HG03558 (cell line): ENCODE measurements at regions not wholly inside any gene's neighbourhood (a gene's known extent, or its start where the extent isn't known, plus 50 kb on each side); places are given as distances from the start of the nearest gene placed in this dataset.
"Not testable (repeated sequence)": the region's sequence is repeated elsewhere in the genome, so short reads cannot be mapped to it uniquely, and the experiment has no call there.

Source experiments
- ATAC-seq: cut with Tn5 transposase; IDR thresholded peaks from one replicate; pipeline ENCODE4 v1.9.1; 2021; ENCODE audit warnings: moderate number of reproducible peaks; ENCODE audit not compliant: unreplicated experiment; ENCODE audit errors: extremely low read depth

DNA sequence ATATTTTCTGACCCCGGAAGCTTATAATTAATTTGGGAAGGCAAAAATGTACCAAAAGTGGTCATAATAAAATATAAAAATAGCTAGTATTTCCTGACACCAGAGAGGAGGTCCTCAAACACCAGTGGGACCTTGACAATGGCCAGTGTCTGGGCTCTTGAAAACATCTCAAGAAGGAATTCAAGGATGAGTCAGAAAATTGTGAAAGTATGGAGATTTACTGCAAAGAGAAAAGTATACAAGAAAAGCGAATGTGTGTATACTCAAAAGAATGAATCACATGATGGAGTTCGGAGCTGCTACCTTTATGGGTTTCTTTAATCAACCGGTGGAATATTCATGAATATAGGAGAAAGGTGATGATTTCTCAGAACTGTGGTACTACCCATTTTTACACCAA, 1709.0 kb upstream of the WWC1 start:
- ATAC-seq = no peak

GRCh38 chr5:166594567-166594966, 1696.9 kb upstream of the WWC1 start:
- ATAC-seq = no peak

DNA sequence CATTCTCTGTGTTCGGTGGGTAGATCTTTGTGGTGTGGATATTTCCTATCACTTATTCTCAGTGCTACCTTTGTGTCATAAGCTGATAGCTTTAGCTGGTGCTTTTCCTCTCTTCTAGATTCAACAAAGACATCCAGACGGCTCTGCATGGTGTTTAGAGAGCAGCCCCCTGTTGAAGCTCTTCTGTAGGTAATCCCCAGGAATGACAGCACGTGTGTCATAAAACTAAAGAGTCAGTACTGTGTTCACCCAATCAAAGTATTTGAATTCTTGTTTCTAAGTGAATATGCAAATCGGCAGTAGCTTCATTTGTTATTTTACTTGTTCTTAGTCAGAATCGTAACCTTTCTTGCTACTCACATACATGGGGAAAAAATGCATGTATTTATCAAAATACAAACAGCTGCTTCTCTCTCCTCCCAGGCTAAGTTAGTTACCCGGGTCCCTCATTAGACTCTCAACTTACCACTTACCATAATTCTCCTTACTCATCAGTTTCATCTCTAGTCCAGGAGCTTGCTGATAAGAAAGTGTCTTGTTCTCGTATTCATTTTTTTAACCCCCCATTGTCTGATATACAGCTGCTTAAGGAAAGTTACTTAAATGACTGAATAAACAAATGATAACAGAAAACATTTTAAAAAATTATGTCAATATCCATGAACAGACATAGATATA, 1696.0 kb upstream of the WWC1 start:
- no peak for ATAC-seq

- no peak for ATAC-seq
Observed at GRCh38 chr5:166596043-166596442, 1695.4 kb upstream of the WWC1 start.

GRCh38 chr5:166602271-166602670, 1689.2 kb upstream of the WWC1 start:
- no peak for ATAC-seq

- ATAC-seq = no peak
Observed at GRCh38 chr5:166617507-166617906, 1673.9 kb upstream of the WWC1 start.

GRCh38 chr5:166618526-166618925, 1672.9 kb upstream of the WWC1 start:
- no peak for ATAC-seq

- no peak for ATAC-seq
Observed at GRCh38 chr5:166624573-166624972, 1666.9 kb upstream of the WWC1 start.

GRCh38 chr5:166625210-166625865, 1666.1 kb upstream of the WWC1 start:
- no peak for ATAC-seq

- no peak for ATAC-seq
Observed at GRCh38 chr5:166637295-166637694, 1654.2 kb upstream of the WWC1 start.

- no peak for ATAC-seq
Observed at GRCh38 chr5:166639151-166639550, 1652.3 kb upstream of the WWC1 start.

DNA sequence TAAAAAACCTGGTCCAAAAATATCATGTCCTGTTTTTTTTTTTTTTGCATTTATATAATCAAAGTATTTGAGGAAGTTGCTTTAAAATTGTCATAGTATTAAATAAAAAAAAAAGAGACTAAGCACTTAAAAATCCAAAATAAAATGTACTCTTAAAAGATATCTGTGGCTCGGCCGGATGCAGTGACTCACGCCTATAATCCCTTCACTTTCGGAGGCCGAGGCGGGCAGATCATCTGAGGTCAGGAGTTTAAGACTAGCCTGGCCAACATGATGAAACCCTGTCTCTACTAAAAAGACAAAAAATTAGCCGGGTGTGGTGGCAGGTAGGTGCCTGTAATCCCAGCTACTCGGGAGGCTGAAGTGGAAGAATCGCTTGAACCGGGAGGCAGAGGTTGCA, 1651.3 kb upstream of the WWC1 start:
- not testable (repeated sequence) for ATAC-seq

DNA sequence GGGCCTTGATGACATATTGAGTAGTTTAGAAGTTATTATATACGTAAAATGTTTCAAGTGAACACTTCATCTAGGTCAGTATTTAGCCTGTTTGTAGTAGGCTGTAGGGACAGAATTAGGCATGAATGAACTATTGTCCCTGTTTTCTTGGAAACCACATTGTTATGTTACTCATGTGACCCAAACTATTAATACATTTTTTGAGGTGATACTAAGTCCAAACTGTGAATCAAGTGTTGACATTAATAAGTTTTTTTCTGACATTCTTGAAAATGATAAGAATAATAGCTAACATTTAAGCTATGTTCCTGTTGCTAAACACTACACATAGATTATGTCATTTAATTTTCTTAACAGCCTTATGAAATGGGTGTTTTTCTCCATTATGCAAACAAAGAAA, 1642.7 kb upstream of the WWC1 start:
- no peak for ATAC-seq

DNA sequence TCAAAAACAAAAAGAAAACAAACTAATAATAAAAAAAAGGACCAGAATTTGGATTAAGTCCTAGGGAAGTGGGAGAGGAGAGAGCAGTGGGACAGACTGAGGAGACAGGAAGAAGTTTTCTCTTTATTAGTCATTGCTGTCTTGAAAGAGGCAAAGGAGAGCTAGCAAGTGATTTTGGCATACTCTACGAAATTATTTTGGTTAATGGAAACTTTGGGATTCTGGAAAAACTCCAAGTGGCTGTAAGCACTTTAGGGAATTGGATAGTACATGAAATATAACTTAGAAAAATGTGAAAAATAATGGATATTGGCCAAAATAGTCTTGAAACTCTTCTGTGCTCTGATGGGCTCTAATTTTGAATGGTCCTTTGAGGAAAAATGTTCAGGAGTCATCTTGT, 1641.8 kb upstream of the WWC1 start:
- ATAC-seq = no peak

GRCh38 chr5:166651234-166651633, 1640.2 kb upstream of the WWC1 start:
- ATAC-seq = no peak

DNA sequence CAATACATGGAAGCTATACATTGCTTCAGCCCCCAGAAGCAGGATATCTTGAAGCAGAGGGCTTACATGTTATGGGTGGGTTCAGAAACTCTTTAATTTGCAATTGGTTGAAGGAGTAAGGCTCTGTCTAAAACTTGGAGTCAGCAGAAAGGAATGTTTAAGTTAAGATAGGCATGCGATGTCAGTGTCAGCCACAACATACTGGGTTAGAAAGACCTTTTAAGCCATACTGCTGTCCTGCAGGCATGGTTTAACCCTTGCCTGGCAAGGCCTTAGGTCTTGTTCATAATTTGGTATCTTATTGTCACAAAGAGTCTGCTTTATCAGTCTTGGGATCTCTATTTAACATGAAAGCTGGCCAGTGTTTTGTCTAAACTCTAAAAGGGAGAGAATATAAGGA, 1619.6 kb upstream of the WWC1 start:
- ATAC-seq = no peak

DNA sequence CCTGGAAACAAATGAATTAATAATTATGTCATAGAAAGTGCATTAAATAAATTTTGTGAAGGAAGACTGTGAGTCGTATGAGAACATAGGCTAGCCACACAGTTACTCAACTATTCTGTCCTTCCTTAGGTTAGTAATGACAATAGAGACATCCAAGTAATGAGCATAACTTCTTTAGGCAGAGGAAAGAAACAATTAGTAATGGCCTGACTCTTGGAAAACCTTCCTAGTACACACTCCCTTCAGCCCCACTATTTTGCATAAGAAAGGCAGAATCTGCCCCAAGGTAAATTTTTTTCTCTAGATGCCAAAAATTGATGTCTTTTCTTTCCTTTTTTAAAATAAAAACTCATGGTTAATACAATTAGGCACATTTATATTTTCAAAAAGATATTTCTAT, 1619.0 kb upstream of the WWC1 start:
- ATAC-seq = no peak

GRCh38 chr5:166677891-166678290, 1613.6 kb upstream of the WWC1 start:
- no peak for ATAC-seq

- no peak for ATAC-seq
Observed at GRCh38 chr5:166679331-166679730, 1612.1 kb upstream of the WWC1 start.

DNA sequence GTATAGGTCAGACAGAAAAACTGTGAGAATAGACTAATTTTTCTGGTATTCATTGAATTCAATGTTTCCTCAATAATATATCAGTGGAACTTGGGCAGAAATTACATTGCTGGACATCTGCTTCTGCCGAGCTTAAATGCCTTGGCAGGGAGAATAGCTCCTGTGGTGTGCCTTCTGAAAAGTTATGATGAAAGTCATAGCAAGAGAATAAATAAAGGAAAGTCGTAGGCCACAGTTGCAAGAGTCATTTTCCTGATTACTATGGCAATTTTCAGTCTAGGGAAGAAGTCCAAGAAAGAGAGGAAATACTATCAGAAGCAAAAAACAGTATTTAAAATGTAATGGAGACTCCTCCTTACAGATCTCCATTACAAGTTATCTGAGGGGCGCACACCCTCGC, 1596.1 kb upstream of the WWC1 start:
- ATAC-seq = no peak

DNA sequence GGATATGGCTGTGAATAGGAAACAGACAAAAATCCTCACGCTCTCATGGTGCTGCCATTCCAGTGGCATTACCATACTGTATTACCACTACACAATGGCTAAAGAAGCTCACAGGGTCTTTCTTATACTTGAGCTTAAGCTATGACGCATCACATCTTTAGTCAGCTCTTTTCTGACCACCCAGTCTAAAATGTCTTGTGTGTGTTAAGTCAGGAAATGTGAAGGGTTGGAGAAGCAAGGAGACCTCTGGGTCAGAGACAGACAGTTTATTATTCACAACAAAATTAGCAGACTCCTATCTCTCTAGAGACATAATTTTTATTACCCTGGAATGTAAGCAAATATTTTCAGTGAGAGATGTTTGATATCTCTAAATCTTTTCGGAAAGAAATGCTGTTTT, 1583.2 kb upstream of the WWC1 start:
- ATAC-seq = no peak

DNA sequence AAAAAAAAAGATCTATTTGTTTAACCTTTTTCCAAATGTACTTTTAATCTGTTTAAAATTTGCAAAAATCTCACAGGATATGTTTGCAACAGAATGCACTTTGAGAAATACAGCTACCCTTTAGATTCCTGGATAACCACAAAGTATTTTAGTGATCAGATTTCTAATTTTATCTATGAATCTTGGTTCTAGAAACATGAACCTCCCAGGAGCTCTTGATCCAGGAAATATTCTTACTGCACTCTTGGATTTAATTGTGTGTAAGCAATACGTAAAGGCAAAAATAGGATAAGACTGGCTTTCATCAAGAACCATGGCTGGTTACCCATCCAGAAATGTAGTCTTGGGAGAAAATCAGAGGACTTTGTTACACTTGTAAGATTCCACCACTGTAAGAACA, 1581.8 kb upstream of the WWC1 start:
- ATAC-seq = no peak
